Limb (tissue), 2 donors: ENCODE measurements at regions not wholly inside any gene's neighbourhood (a gene's known extent, or its start where the extent isn't known, plus 50 kb on each side); places are given as distances from the start of the nearest gene placed in this dataset.

Source experiments
- DNase-seq, 2 donors: peaks; one replicate each; pipeline ENCODE4 v3.0.0-alpha.2; 2016; ENCODE audit errors: extremely low spot score in 2 of 2

DNA sequence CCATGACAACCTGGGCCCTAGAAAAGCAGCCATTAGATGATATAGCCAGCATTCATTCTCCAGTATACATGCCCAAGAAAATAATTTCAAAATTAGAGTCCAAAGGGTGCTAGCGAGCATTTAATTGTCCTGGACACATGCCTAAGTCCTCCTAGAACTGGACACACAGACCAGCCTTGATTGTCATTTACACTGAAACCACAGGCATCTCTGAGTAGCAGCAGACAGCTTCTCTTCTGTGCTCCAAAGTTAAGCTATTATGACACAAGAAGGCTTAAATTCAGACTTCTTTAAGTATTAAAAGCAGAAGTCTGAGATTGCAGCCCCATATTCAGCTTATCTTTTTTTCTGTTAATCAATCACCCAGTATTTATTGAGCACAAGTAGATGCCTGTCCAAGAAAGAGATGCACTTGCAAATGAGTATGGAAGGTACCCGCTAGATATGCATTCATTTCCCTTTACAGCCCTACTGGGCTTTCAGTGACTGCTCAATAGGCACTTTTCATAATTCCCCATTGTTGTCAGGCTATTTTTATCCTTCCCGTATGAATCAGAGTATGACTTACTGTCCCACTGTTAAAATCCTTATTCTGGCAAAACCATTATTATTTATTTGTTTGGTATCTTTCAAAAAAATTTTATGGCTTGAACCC lies 374.1 kb downstream of the FBXW7 start:
- no peak for DNase-seq

DNA sequence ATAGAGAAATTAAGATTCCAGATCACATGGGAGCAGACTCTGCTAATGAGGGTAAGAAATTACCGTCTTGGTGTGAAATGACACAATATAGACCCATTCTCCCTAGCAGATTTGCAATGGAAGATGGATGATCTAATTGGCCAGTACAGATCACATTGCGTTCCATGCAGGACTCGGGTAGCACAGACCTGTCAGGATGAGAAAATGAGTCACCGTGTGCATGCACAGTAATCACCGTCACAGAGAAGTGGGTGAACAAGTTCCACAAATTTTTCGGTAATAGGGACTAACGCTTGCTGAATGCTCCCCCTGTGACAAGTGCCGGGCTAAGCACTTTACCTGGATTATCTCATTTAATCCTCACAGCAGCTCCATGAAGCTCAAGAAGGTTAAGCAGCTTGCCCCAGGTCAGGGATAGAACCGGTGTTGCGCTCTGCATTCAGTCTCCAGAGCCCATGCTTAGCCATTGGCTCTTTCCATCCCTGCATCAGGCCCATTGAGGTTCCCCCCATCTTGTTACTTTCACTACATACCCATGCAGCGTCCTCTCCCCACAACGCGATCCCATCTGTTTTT lies 375.6 kb downstream of the FBXW7 start:
- no peak for DNase-seq

DNA sequence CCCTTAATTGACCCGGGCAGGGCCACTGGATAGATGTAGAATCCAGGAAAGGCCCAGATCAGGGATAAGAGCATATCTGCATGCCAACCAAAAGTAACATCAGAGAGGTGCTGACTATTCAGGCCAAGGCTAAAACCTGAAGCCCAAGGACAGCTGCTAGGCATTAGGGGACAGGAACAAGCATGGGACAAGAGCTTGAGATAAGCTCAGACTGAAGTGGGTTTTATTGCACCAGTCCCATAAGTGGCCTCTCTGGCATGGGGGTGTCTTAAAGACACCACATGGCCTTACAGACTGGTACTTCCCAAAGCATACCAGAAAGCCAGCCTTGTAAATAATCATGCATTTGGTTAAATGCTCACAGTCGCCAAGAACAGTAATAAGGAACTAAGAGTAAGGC lies 376.1 kb downstream of the FBXW7 start:
- no peak for DNase-seq

DNA sequence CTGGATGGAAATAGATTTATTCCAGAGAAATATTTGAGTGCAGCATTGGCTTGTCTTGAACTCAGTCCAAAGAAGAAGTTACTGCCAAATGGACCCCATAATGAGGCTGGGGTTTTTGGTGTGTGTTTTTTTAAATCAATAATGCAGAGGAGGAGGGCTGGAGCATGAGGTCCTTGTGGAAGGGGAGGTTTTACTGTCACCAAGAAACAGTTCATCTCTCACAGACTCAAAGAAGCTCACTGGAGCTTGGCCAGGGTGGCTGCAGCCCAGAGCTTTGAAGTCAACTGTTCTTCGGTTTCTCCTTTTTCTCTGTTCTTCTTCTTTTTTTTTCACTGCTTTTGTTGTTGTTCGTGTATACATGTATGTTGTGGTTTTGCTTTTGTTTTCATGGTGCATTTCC lies 377.7 kb downstream of the FBXW7 start:
- DNase-seq: no peak

DNA sequence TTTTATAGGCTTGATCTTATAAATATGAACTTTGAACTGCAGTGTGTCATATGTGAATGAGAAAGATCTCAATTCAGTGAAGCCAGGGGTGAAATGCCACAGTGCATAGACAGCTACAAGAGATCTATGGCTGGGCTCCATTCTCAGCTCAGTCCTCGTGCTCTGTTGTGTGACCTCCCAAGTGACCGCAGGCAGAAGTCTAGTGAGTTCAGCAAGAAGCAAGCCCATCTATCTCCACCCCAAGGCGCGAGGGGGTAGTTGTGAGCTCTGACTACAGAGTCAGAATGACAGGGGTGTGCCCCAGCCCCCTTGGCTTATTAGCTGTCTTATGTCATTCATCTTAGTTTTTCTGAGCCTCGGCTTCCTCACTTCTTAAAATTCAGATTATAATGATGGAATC lies 378.3 kb downstream of the FBXW7 start:
- no peak for DNase-seq

DNA sequence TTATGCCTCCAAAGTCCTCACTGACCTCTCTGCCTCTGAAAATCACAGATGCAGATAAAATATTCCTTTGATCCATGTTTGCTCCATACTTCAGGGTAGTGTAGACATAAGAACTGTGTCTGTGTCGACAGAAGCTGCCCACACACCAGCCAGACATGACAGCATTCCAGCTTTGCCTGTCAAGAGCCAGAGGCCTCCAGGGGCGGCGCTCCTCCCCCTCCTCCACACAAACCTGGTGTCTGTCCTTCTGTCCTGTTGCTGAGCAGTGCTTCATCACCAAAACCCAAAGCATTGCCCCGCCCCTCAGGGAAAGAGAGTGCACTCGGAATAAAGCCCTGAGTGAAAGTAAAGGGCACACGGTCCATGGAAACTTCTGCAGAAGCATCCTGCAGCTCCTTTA lies 379.4 kb downstream of the FBXW7 start:
- DNase-seq: no peak

DNA sequence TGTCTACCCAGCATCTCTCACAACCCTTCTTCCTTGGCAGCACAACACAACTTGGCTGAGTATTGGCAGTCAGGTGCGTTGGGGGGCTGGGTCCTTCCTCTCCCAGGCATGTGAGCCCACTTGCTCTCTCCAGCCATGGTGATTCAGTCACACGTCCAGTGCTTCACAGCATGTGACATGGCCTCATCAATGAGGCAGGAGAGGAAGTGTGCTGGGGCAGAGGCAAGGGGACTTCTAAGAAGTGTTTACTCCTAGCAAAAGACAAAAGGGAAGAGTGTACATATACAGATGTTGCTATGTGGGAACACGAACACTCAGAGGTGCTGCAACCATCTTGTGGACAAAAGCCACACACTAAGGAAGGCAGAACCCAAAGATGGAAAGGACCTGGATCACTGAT lies 380.8 kb downstream of the FBXW7 start:
- no peak for DNase-seq

DNA sequence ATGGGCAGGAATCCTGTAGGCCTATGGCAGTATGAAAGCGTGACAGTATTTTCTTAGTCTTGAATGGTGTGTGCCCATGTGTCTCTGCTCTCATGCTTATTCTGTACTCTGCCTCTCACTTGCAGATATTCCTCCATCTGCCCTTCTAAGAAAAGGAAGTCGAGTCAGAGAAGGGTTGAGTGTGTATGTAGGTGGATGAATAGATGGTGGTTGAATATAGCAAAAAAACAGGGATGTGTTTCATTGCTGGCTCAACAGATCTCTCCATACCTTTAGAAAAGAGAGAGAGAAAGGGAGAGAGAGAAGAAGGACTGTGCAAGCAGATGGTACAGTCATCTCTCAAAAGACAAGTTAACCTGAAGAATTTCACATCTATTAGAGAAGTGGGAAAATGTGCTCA lies 381.5 kb downstream of the FBXW7 start:
- no peak for DNase-seq

DNA sequence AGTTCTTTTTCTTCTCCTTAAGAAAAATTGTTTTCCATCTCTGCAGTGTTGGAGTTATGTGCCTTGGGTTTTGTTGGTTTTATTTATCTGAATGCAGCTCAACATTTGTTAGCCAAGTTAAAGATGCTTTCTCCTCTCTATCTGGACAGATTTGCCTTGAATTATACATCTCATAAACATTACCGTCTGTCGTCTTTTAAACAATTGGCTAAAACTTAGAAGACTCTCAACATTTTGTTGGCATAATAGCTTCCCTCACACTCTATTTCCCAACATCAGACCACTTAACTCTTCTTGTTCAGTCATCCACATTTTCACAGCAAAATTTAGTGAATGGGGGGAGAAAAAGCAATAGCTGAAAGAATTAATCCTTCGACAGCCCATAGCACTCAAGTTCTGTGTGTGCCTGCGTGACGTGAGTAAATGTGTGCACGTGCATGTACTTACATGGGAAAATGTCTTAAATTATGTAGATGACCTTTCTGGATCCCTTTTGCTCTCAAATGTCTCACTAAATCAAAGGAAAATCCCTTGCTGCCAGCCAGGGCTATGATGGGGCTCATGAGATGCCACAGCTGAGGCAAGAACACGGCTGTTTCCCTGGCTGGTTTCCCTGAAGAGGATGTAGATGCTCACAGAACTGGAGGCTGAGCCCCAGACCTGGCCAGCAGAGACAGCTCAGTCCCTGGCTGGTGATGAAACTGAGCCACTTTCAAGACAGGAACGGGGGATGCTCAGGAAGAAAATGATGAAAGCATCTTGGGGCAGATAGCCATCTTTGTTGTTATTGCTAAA lies 382.2 kb downstream of the FBXW7 start:
- no peak for DNase-seq

DNA sequence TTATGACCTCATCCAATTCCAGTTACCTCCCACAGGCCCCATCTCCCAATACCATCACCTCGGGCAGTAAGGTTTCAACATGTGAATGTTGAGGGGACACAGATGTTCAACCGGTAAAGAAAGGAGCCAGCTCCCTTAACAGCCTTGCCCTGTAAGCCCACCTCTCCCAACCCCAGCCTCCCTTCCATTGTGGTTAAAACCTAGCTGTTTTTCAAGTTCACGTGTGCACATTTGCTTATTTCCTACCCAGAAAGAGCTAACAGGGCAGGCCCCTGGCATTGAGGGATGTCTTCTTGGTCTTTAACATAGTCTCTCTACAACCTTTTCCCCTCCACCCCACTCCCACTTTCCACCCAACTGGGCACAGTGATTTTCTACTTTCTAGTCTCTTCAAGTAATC lies 385.7 kb downstream of the FBXW7 start:
- no peak for DNase-seq

DNA sequence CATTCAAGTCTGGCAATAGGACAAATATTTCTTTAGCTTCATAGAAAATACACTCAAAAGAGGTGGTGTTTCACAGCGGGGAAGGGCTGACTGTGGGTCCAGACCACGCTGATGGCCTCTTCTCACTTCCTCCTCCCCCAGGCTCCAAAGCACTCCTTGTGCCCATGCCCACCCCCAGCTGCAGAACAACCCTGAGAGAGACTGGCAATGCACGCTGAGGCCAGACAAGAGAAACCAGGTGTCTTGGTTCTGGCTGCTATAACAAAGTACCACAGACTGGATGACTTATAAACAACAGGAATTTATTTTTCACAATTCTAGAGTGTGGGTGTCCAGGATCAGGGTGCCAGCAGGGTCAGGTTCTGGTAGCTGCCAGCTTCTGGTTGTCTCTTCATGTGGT lies 386.1 kb downstream of the FBXW7 start:
- DNase-seq: no peak

DNA sequence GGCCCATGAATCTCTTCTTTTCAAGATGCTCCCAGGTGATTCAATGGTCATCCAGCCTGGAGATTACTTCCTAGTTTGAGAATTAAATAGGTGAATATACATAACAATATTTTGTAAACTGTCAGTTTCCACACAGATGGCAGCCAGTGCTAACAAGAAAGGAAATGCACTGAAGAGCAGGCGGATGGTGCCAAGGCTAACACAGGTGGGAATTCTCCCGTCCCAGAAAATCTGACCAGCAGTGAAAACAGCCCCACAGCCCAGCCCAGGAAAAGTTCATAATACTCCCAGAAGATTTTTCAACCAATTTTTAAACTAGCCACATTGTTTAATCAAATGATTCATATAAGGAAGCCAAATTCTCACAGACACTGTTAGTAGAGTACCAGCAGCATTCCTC lies 387.2 kb upstream of the GATB start:
- DNase-seq: no peak

DNA sequence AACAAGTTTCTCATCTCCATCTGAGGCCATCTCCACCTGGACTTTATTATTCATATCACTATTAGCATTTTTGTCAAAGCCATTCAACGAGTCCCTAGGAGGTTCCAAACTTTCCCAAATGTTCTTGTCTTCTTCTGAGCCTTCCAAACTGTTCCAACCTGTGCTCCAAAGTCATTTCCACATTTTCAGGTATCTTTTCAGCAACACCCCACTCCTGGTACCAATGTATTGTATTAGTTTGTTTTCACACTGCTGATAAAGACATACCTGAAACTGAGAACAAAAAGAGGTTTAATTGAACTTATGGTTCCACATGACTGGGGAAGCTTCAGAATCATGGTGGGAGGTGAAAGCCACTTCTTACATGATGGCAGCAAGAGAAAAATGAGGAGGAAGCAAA lies 385.4 kb upstream of the GATB start:
- no peak for DNase-seq

DNA sequence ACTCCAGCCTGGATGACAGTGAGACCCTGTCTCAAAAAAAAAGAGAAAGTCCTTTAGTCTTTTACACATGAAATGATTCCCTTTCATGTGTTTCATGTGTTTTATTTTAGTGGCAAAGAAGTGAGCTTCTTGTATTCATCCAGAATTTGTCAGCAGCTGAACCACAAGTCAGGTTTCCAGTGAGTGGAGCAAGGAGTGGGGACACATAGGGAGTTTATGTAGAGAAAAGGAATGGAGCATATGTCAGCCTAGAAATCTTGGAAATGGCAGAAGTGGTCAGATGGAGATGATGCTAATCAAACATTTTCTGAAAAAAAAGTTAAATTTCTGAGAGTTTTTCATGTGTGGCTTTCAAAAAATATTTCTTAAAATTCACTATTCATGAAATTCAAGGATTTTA lies 383.0 kb upstream of the GATB start:
- no peak for DNase-seq

DNA sequence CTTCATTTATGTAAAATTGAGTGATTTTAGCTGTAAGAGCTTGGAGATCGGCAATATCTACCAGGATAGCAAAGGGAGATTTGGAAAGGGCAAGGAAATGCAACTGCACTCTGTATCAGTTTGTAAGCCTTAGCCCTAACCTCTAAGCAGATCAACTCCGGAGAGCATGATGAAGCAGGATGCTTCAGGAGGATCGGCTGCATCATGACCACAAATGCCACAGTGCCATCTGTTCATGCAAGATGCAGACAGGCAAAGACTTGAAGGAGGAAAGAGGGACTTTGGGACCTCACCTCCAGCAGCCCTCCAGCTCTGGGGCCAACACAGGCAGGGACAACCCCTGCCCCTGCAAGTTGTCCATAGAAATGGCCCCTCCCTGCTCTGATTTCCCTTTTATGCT lies 377.6 kb upstream of the GATB start:
- DNase-seq: no peak

DNA sequence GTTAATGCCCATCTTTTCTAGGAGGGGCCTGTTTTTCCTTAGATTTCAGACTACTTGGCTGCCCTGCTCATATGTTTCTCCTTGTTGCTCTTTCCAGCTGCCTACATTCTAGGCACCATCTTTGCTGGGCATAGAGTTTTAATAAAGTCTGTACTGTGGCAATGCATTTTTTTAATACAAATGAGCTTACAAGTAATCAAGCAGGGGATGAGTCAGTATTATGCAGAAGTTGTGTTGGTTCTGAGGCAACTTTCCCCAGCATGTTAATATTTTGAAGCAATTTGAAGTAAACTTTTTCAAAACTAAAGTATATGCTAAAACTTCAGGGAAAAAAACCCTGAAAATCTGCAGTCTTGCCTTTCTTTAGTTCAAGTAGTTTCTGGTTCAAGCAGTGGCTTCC lies 372.0 kb upstream of the GATB start:
- no peak for DNase-seq

DNA sequence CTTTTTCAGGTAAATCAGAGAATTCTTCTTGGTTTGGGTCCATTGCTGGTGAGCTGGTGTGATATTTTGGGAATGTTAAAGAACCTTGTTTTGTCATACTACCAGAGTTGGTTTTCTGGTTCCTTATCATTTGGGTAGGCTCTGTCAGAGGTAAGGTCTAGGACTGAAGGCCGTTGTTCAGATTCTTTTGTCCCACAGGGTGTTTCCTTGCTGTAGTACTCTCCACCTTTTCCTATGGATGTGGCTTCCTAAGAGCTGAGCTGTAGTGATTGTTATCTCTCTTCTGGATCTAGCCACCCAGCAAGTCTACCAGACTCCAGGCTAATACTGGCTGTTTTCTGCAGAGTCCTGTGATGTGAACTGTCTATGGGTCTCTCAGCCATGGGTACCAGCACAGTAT lies 367.5 kb upstream of the GATB start:
- DNase-seq: no peak

DNA sequence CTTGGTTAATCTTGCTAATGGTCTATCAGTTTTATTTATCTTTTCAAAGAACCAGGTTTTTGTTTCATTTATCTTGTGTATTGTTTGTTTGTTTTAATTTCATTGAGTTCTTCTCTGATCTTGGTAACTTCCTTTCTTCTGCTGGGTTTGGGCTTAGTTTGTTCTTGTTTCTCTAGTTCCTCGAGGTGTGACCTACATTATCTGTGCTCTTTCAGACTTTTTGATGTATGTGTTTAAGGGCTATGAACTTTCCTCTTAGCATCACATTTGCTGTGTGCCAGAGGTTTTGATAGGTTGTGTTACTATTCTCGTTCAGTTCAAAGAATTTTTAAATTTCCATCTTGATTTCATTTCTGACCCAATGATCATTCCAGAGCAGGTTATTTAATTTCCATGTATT lies 365.4 kb upstream of the GATB start:
- DNase-seq: no peak

DNA sequence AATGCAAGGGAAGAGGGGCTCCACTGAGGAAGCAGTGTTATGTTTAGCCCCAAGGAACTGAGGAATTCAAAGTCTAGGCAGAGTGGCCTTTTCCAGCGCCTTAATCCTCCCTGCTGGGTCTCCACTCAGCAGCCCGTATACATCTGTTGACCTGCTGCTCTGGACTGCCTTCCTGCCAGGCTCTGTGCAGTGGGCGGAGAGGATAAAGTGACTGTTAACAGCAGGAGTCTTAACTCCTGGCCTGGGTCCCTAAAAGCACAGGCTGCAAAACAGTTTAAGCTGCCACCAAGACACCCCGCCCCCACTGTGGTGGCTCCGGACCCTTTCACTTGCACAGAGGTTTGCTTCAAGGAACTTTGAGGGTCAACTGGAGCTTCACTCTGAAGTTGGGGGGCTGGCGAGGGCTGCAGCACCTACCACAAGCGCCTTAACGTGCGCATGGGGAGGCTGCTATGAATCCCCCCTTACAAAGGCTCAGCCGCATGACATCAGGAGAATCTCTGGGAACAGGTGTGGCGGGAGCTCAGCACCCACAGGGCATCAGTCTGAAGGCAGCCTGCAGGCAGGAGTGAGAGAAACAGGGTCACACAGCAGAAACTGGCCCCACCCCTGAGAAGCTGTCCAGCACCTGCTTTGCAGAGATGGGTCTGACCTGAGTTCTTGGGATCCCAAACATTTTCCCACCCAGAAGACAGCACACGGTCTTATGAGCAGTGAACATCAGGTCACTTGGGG lies 358.2 kb upstream of the GATB start:
- DNase-seq: no peak

DNA sequence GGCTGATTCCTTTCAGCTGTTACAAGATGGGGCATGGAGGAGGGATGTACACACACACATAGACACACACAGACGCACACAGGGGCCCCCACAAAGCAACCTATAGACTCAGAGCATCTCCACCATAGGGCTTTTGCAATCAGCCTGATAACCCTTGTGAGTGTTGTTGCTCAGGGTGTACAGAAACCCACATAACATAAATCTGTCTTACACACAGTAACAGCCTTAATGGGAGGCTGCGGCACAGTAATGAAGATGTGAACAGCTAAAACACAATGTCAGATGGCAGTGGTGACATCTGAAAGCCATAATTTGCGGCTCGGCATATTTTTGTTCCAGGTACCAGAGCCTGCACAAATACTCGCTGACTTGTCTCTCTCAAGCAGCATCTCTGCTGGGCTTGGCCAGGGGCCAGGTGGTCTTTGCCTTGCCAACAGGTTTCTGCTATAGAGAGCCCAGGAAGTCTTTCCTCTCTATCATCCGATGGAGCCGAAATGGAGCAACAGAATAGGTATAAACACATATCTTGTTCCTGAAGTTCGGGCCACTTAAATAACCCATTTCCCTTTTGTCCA lies 357.2 kb upstream of the GATB start:
- DNase-seq: no peak

DNA sequence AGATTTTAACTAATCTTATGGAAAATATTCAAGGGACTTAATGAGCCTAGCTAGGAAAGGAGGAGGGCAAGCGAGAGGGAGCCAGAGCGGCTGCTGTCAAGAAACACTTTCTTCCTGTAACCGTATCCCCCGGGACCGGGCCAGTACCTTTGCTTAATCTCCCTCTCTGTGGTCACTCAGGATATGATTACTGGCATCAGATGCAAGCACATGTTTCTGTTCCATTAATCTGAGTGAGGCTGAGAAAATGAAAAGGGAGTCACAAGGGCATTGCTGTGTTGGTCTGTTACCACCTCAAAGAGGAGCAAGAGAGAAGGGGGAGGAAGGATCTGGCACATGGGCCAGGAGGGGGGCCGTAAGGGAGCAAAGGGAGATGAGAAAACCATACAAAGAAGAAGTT lies 356.7 kb upstream of the GATB start:
- DNase-seq: no peak

DNA sequence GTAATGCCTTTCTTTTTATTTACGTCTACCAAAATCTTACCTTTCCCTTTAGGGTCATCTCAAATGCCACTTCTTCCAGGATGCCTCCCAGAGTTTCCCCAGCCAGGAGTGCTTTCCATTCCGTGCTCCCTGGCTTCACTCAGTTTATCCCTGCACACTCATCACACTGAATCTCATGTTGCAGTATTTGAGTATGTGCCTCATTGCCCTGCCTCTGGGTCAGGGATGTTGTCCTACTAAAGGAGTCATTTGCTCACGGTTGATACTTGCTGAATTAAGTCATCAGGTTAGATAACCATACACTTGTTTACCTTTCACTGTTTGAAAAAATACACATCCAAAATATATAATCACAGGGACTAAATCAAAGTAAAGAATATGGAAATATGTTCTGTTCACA lies 356.2 kb upstream of the GATB start:
- no peak for DNase-seq
